Endodermal cell (in vitro differentiated cells): ENCODE measurements at regions not wholly inside any gene's neighbourhood (a gene's known extent, or its start where the extent isn't known, plus 50 kb on each side); places are given as distances from the start of the nearest gene placed in this dataset.

Experiments
- DNase-seq: peaks from one replicate; pipeline ENCODE4 v3.0.0-alpha.2; 2017
- H3K27ac ChIP-seq: 2 replicates; pipeline ENCODE4 v1.5.1; 2013; ENCODE audit warnings: mild to moderate bottlenecking, low read depth, low read length, moderate library complexity
- H3K27me3 ChIP-seq: 2 replicates; pipeline ENCODE4 v1.6.1; 2013; ENCODE audit warnings: mild to moderate bottlenecking, low read length, moderate library complexity; ENCODE audit not compliant: insufficient read depth, control insufficient read depth, poor library complexity, severe bottlenecking
- H3K36me3 ChIP-seq: 2 replicates; pipeline ENCODE4 v1.7.0; 2013; ENCODE audit warnings: mild to moderate bottlenecking, low read length, moderate library complexity; ENCODE audit not compliant: control insufficient read depth, insufficient read depth
- H3K4me1 ChIP-seq: one replicate; pipeline ENCODE4 v1.7.0; 2013; ENCODE audit warnings: low read length; ENCODE audit not compliant: control insufficient read depth, insufficient read depth
- H3K4me3 ChIP-seq: 2 replicates; pipeline ENCODE4 v1.5.1; 2013; ENCODE audit warnings: mild to moderate bottlenecking, low read length, moderate library complexity
- H3K9ac ChIP-seq: 2 replicates; pipeline ENCODE4 v1.6.1; 2013; ENCODE audit warnings: mild to moderate bottlenecking, low read length, moderate library complexity; ENCODE audit not compliant: poor library complexity, severe bottlenecking; ENCODE audit errors: extremely low read depth
- H3K9me3 ChIP-seq: 2 replicates; pipeline ENCODE4 v1.6.1; 2013; ENCODE audit warnings: mild to moderate bottlenecking, low read length, moderate library complexity; ENCODE audit not compliant: control insufficient read depth
- H3K27ac Mint-ChIP-seq: 2 replicates; pipeline ENCODE4 v1.8.0; 2020; ENCODE audit warnings: mixed read lengths
- H3K27me3 Mint-ChIP-seq: 2 replicates; pipeline ENCODE4 v1.8.0; 2021; ENCODE audit warnings: mild to moderate bottlenecking, mixed read lengths; ENCODE audit not compliant: insufficient read depth
- H3K36me3 Mint-ChIP-seq: 2 replicates; pipeline ENCODE4 v1.8.0; 2020; ENCODE audit warnings: low read depth, mixed read lengths
- H3K4me1 Mint-ChIP-seq: 2 replicates; pipeline ENCODE4 v1.8.0; 2020; ENCODE audit warnings: mixed read lengths
- H3K4me3 Mint-ChIP-seq: 2 replicates; pipeline ENCODE4 v1.8.0; 2020; ENCODE audit warnings: mild to moderate bottlenecking, moderate library complexity, mixed read lengths
- H3K9me3 Mint-ChIP-seq: 2 replicates; pipeline ENCODE4 v1.8.0; 2020; ENCODE audit warnings: mild to moderate bottlenecking, mixed read lengths
- CTCF ChIP-seq: fragments of 200-600 bp; sonication (generic); conservative IDR thresholded peaks from 2 replicates; pipeline ENCODE4 v1.5.0; 2021; ENCODE audit warnings: antibody characterized with exemption, mild to moderate bottlenecking
- WGBS, 2 experiments: methylation state at CpG; one replicate each; pipeline versions ENCODE4 v1.1.5 to v1.1.7; 2013; ENCODE audit warnings: missing lambda C conversion rate in 2 of 2, mixed read lengths in 1 of 2; ENCODE audit not compliant: insufficient coverage in 1 of 2, insufficient read length in 1 of 2; 5-methylcytosine and 5-hydroxymethylcytosine counted together

GRCh38 chr11:122375687-122376399 lies 259.8 kb upstream of the BLID start:
- no peak overlapping the region for H3K4me3 ChIP-seq
- Mint-ChIP-seq H3K4me3 (no peak overlapping the region), H3K36me3 (no peaks in the 10 kb centered on the region), H3K27ac (no peak overlapping the region), H3K9me3 (no peaks in the 10 kb centered on the region), H3K27me3 (no peaks in the 10 kb centered on the region), H3K4me1 (no peaks in the 10 kb centered on the region)
- H3K27me3 ChIP-seq: no peaks in the 10 kb centered on the region
- DNase-seq: no peak
- 80 to 87% methylated on average over 3 to 4 of the region's 4 CpGs for WGBS, 2 experiments
- no peak for TF ChIP-seq CTCF
- no peaks in the 10 kb centered on the region for H3K9me3 ChIP-seq
- no peak overlapping the region for H3K27ac ChIP-seq
- H3K4me1 ChIP-seq: no peaks in the 10 kb centered on the region
- no peak overlapping the region for H3K9ac ChIP-seq
- H3K36me3 ChIP-seq: no peaks in the 10 kb centered on the region

GRCh38 chr11:122368796-122369195 lies 252.8 kb upstream of the BLID start:
- Histone ChIP-seq H3K27ac (no peak overlapping the region), H3K27me3 (no peaks in the 10 kb centered on the region), H3K36me3 (no peaks in the 10 kb centered on the region), H3K9me3 (no peaks in the 10 kb centered on the region), H3K4me1 (no peaks in the 10 kb centered on the region), H3K4me3 (no peak overlapping the region), H3K9ac (no peak overlapping the region)
- H3K27ac Mint-ChIP-seq: no peak overlapping the region
- H3K9me3 Mint-ChIP-seq: no peaks in the 10 kb centered on the region
- H3K4me1 Mint-ChIP-seq: peaks cover 3% of the 10 kb centered on the region
- no peaks in the 10 kb centered on the region for H3K36me3 Mint-ChIP-seq
- WGBS, 2 experiments: 90 to 100% methylated on average over 4 of the region's 4 CpGs
- H3K4me3 Mint-ChIP-seq: no peak overlapping the region
- H3K27me3 Mint-ChIP-seq: peaks cover 1% of the 10 kb centered on the region
- DNase-seq: no peak
- no peak for TF ChIP-seq CTCF

GRCh38 chr11:122367809-122368231 lies 251.8 kb upstream of the BLID start:
- no peaks in the 10 kb centered on the region for H3K27me3 ChIP-seq
- no peak for TF ChIP-seq CTCF
- H3K9ac ChIP-seq: no peak overlapping the region
- 76 to 87% methylated on average over 3 to 6 of the region's 6 CpGs for WGBS, 2 experiments
- no peak overlapping the region for H3K4me3 Mint-ChIP-seq
- no peak for DNase-seq
- peaks cover 1% of the 10 kb centered on the region for H3K27me3 Mint-ChIP-seq
- H3K4me1 ChIP-seq: no peaks in the 10 kb centered on the region
- H3K4me3 ChIP-seq: no peak overlapping the region
- H3K27ac ChIP-seq: peak overlapping the region; percentile 25
- no peaks in the 10 kb centered on the region for H3K36me3 Mint-ChIP-seq
- H3K9me3 Mint-ChIP-seq: no peaks in the 10 kb centered on the region
- H3K9me3 ChIP-seq: no peaks in the 10 kb centered on the region
- no peak overlapping the region for H3K27ac Mint-ChIP-seq
- peaks cover 3% of the 10 kb centered on the region for H3K4me1 Mint-ChIP-seq
- H3K36me3 ChIP-seq: no peaks in the 10 kb centered on the region
